ENCODE measurements at regions not wholly inside any gene's neighbourhood (a gene's known extent, or its start where the extent isn't known, plus 50 kb on each side); places are given as distances from the start of the nearest gene placed in this dataset.

GRCh38 chr21:39124681-39125251 lies 58.5 kb downstream of the PSMG1 start:
- no peak for DNase-seq

- DNase-seq = no peak
These were observed 59.9 kb downstream of the PSMG1 start for GRCh38 chr21:39123375-39123774.

- DNase-seq = no peak
These were observed 61.5 kb downstream of the PSMG1 start for GRCh38 chr21:39121600-39122355.

- no peak for DNase-seq
These were observed 62.2 kb downstream of the PSMG1 start for GRCh38 chr21:39120876-39121599.

GRCh38 chr21:39119891-39120290 lies 63.4 kb downstream of the PSMG1 start:
- no peak for DNase-seq

GRCh38 chr21:39118604-39119215 lies 64.5 kb downstream of the PSMG1 start:
- no peak for DNase-seq

GRCh38 chr21:39118061-39118460 lies 65.2 kb downstream of the PSMG1 start:
- DNase-seq = no peak

GRCh38 chr21:39117440-39117970 lies 65.7 kb downstream of the PSMG1 start:
- no peak for DNase-seq

GRCh38 chr21:39116761-39117439 lies 66.4 kb downstream of the PSMG1 start:
- DNase-seq = no peak

- DNase-seq = no peak
These were observed 67.5 kb downstream of the PSMG1 start for GRCh38 chr21:39115576-39116235.

- DNase-seq = no peak
These were observed 68.2 kb downstream of the PSMG1 start for GRCh38 chr21:39114871-39115575.

- no peak for DNase-seq
These were observed 71.2 kb downstream of the PSMG1 start for GRCh38 chr21:39111931-39112550.

- no peak for DNase-seq
These were observed 72.8 kb downstream of the PSMG1 start for GRCh38 chr21:39110431-39110830.

GRCh38 chr21:39109596-39110210 lies 73.5 kb downstream of the PSMG1 start:
- no peak for DNase-seq

- DNase-seq = no peak
These were observed 74.1 kb downstream of the PSMG1 start for GRCh38 chr21:39109163-39109530.

GRCh38 chr21:39108291-39109162 lies 74.7 kb downstream of the PSMG1 start:
- DNase-seq = no peak

GRCh38 chr21:39107739-39108138 lies 75.5 kb downstream of the PSMG1 start:
- DNase-seq = no peak

- no peak for DNase-seq
These were observed 76.3 kb downstream of the PSMG1 start for GRCh38 chr21:39106881-39107462.

- no peak for DNase-seq
These were observed 77.4 kb downstream of the PSMG1 start for GRCh38 chr21:39105836-39106235.

Measured in activated CD4-positive, alpha-beta T cell treated with anti-CD3 and anti-CD28 coated beads for 4 hours (primary cell).